SH-SY5Y (cell line): ENCODE measurements at regions not wholly inside any gene's neighbourhood (a gene's known extent, or its start where the extent isn't known, plus 50 kb on each side); places are given as distances from the start of the nearest gene placed in this dataset.

Experiments
- GATA2 ChIP-seq: IDR thresholded peaks from 2 replicates; pipeline ENCODE4 v1.6.1; 2011; ENCODE audit warnings: mild to moderate bottlenecking, low read depth, low read length
- GATA3 ChIP-seq: IDR thresholded peaks from 2 replicates; pipeline ENCODE4 v1.6.1; 2011; ENCODE audit warnings: low read depth, mild to moderate bottlenecking, low read length, moderate library complexity

GRCh38 chr1:101497881-101498559 is 261.2 kb downstream of the S1PR1 start:
- TF ChIP-seq GATA3 (no peak), GATA2 (no peak)

GRCh38 chr1:101506541-101507164 is 269.8 kb downstream of the S1PR1 start:
- TF ChIP-seq GATA2 (no peak), GATA3 (no peak)

GRCh38 chr1:101507547-101507971 is 270.7 kb downstream of the S1PR1 start:
- no peak for TF ChIP-seq GATA2
- no peak for TF ChIP-seq GATA3

- TF ChIP-seq GATA3 (no peak), GATA2 (no peak)
Measured at GRCh38 chr1:101508913-101509312, 272.1 kb downstream of the S1PR1 start.

GRCh38 chr1:101509370-101509769 is 272.6 kb downstream of the S1PR1 start:
- TF ChIP-seq GATA2: no peak
- no peak for TF ChIP-seq GATA3

- no peak for TF ChIP-seq GATA2
- TF ChIP-seq GATA3: no peak
Measured at GRCh38 chr1:101511202-101511891, 274.5 kb downstream of the S1PR1 start.

- no peak for TF ChIP-seq GATA3
- no peak for TF ChIP-seq GATA2
Measured at GRCh38 chr1:101520302-101520701, 283.5 kb downstream of the S1PR1 start.

- TF ChIP-seq GATA3 (no peak), GATA2 (no peak)
Measured at GRCh38 chr1:101522486-101522885, 285.7 kb downstream of the S1PR1 start.

GRCh38 chr1:101526813-101527212 is 290.0 kb downstream of the S1PR1 start:
- TF ChIP-seq GATA3 (no peak), GATA2 (no peak)

- no peak for TF ChIP-seq GATA2
- TF ChIP-seq GATA3: no peak
Measured at GRCh38 chr1:101532377-101532776, 295.6 kb downstream of the S1PR1 start.

- TF ChIP-seq GATA2: no peak
- no peak for TF ChIP-seq GATA3
Measured at GRCh38 chr1:101540161-101540560, 303.3 kb downstream of the S1PR1 start.

GRCh38 chr1:101546885-101547284 is 310.1 kb downstream of the S1PR1 start:
- TF ChIP-seq GATA2: no peak
- no peak for TF ChIP-seq GATA3

- no peak for TF ChIP-seq GATA3
- no peak for TF ChIP-seq GATA2
Measured at GRCh38 chr1:101547357-101547756, 310.5 kb downstream of the S1PR1 start.

GRCh38 chr1:101548376-101548775 is 311.6 kb downstream of the S1PR1 start:
- TF ChIP-seq GATA2: no peak
- TF ChIP-seq GATA3: no peak

- TF ChIP-seq GATA3 (no peak), GATA2 (no peak)
Measured at GRCh38 chr1:101550581-101550980, 313.8 kb downstream of the S1PR1 start.

GRCh38 chr1:101566883-101567538 is 330.2 kb downstream of the S1PR1 start:
- no peak for TF ChIP-seq GATA2
- TF ChIP-seq GATA3: no peak
